HEK293 (cell line): ENCODE measurements at regions not wholly inside any gene's neighbourhood (a gene's known extent, or its start where the extent isn't known, plus 50 kb on each side); places are given as distances from the start of the nearest gene placed in this dataset.

ENCODE experiments used
- CTCF ChIA-PET: fragments of 350-600 bp; formaldehyde crosslinking; extraction: SDS; loops from one replicate; lab custom pipeline; 2021; ENCODE audit warnings: antibody characterized with exemption; lab: Yijun Ruan, JAX
- POLR2A ChIA-PET: fragments of 300-600 bp; formaldehyde crosslinking; extraction: SDS; loops from one replicate; lab custom pipeline; 2020; ENCODE audit warnings: antibody characterized with exemption, inconsistent platforms; lab: Yijun Ruan, JAX
- H3K27ac ChIP-seq: fragments of 200-500 bp; sonication (Bioruptor generic); 2 replicates; pipeline ENCODE4 v1.5.1; 2014; ENCODE audit warnings: low read depth, low read length, control low read depth, inconsistent platforms; ENCODE audit errors: extremely low read depth
- H3K36me3 ChIP-seq, 2 experiments: fragments of 200-500 bp in 1 of 2; sonication (Bioruptor generic) in 1 of 2; 1 replicate in 1 of 2; 2 replicates in 1 of 2; pipeline ENCODE4 v1.5.1; 2014 to 2017; ENCODE audit warnings: inconsistent platforms in 2 of 2, low read length in 2 of 2; ENCODE audit not compliant: control insufficient read depth in 2 of 2, insufficient read depth in 1 of 2
- H3K4me1 ChIP-seq: fragments of 200-500 bp; sonication (Bioruptor generic); 2 replicates; pipeline ENCODE4 v1.5.1; 2014; ENCODE audit warnings: mild to moderate bottlenecking, low read length, inconsistent platforms; ENCODE audit not compliant: control insufficient read depth, insufficient read depth
- H3K4me3 ChIP-seq: 2 replicates; pipeline ENCODE4 v1.5.1; 2011; ENCODE audit warnings: low read depth, mild to moderate bottlenecking, control low read depth, low read length, moderate library complexity
- H3K9me3 ChIP-seq: fragments of 200-500 bp; sonication (Bioruptor generic); 2 replicates; pipeline ENCODE4 v1.5.1; 2014; ENCODE audit warnings: low read depth, low read length, inconsistent platforms; ENCODE audit not compliant: control insufficient read depth, insufficient read depth
- GFI1B ChIP-seq: fragments of 450-650 bp; formaldehyde crosslinking; IDR thresholded peaks from 2 replicates; pipeline ENCODE4 v1.5.1; 2016; ENCODE audit warnings: missing biosample characterization, missing genetic modification characterization
- IKZF3 ChIP-seq: fragments of 450-650 bp; IDR thresholded peaks from 2 replicates; pipeline ENCODE4 v1.5.0; 2018; ENCODE audit warnings: missing biosample characterization, mild to moderate bottlenecking, missing genetic modification characterization, moderate library complexity
- MEIS1 ChIP-seq: sonication (generic); formaldehyde crosslinking; IDR thresholded peaks from 2 replicates; pipeline ENCODE4 v1.8.1; 2022; ENCODE audit warnings: missing genetic modification reagents, mild to moderate bottlenecking, borderline replicate concordance
- OSR2 ChIP-seq: fragments of 450-650 bp; formaldehyde crosslinking; IDR thresholded peaks from 2 replicates; pipeline ENCODE4 v1.5.1; 2016; ENCODE audit warnings: missing biosample characterization, missing genetic modification characterization
- SP3 ChIP-seq: fragments of 450-650 bp; formaldehyde crosslinking; IDR thresholded peaks from 2 replicates; pipeline ENCODE4 v1.5.1; 2016; ENCODE audit warnings: missing biosample characterization, missing genetic modification characterization
- ZFHX2 ChIP-seq: fragments of 450-650 bp; formaldehyde crosslinking; conservative IDR thresholded peaks from 2 replicates; pipeline ENCODE4 v1.5.1; 2016; ENCODE audit warnings: missing biosample characterization, missing genetic modification characterization
- ZNF16 ChIP-seq: fragments of 450-650 bp; formaldehyde crosslinking; IDR thresholded peaks from 2 replicates; pipeline ENCODE4 v1.5.1; 2016; ENCODE audit warnings: low read depth, missing biosample characterization, missing genetic modification characterization
- ZNF169 ChIP-seq: fragments of 450-650 bp; formaldehyde crosslinking; IDR thresholded peaks from 2 replicates; pipeline ENCODE4 v1.5.1; 2016; ENCODE audit warnings: missing biosample characterization, missing genetic modification characterization
- ZNF184 ChIP-seq: fragments of 450-650 bp; IDR thresholded peaks from 2 replicates; pipeline ENCODE4 v1.5.1; 2018; ENCODE audit warnings: missing biosample characterization, mild to moderate bottlenecking, missing genetic modification characterization
- ZNF2 ChIP-seq: fragments of 450-650 bp; formaldehyde crosslinking; IDR thresholded peaks from 2 replicates; pipeline ENCODE4 v1.5.1; 2016; ENCODE audit warnings: missing biosample characterization, missing genetic modification characterization
- ZNF223 ChIP-seq: fragments of 450-650 bp; formaldehyde crosslinking; IDR thresholded peaks from 2 replicates; pipeline ENCODE4 v1.5.1; 2016; ENCODE audit warnings: missing biosample characterization, missing genetic modification characterization
- ZNF248 ChIP-seq: fragments of 450-650 bp; formaldehyde crosslinking; IDR thresholded peaks from 2 replicates; pipeline ENCODE4 v1.5.1; 2017; ENCODE audit warnings: missing biosample characterization, missing genetic modification characterization
- ZNF311 ChIP-seq: fragments of 450-650 bp; formaldehyde crosslinking; IDR thresholded peaks from 2 replicates; pipeline ENCODE4 v1.5.1; 2017; ENCODE audit warnings: missing biosample characterization, missing genetic modification characterization, borderline replicate concordance
- ZNF324 ChIP-seq: fragments of 450-650 bp; formaldehyde crosslinking; IDR thresholded peaks from 2 replicates; pipeline ENCODE4 v1.5.1; 2016; ENCODE audit warnings: missing biosample characterization, missing genetic modification characterization
- ZNF404 ChIP-seq: fragments of 450-650 bp; formaldehyde crosslinking; IDR thresholded peaks from 2 replicates; pipeline ENCODE4 v1.5.1; 2017; ENCODE audit warnings: missing biosample characterization, missing genetic modification characterization
- ZNF423 ChIP-seq: fragments of 450-650 bp; formaldehyde crosslinking; IDR thresholded peaks from 2 replicates; pipeline ENCODE4 v1.5.1; 2016; ENCODE audit warnings: missing biosample characterization, missing genetic modification characterization
- ZNF555 ChIP-seq: fragments of 450-650 bp; formaldehyde crosslinking; conservative IDR thresholded peaks from 2 replicates; pipeline ENCODE4 v1.5.1; 2017; ENCODE audit warnings: missing biosample characterization, mild to moderate bottlenecking, missing genetic modification characterization, inconsistent platforms
- ZNF571 ChIP-seq: fragments of 450-650 bp; formaldehyde crosslinking; IDR thresholded peaks from 2 replicates; pipeline ENCODE4 v1.5.0; 2017; ENCODE audit warnings: missing biosample characterization, missing genetic modification characterization
- ZNF610 ChIP-seq: fragments of 450-650 bp; formaldehyde crosslinking; IDR thresholded peaks from 2 replicates; pipeline ENCODE4 v1.5.1; 2016; ENCODE audit warnings: missing biosample characterization, missing genetic modification characterization, borderline replicate concordance
- ZNF658 ChIP-seq: fragments of 450-650 bp; formaldehyde crosslinking; IDR thresholded peaks from 2 replicates; pipeline ENCODE4; 2016; ENCODE audit warnings: missing biosample characterization, missing genetic modification characterization
- ZNF768 ChIP-seq: fragments of 450-650 bp; formaldehyde crosslinking; IDR thresholded peaks from 2 replicates; pipeline ENCODE4 v1.5.1; 2018; ENCODE audit warnings: missing biosample characterization, mild to moderate bottlenecking, missing genetic modification characterization
- ZNF777 ChIP-seq: fragments of 450-650 bp; formaldehyde crosslinking; IDR thresholded peaks from 2 replicates; pipeline ENCODE4 v1.5.1; 2017; ENCODE audit warnings: missing biosample characterization, missing genetic modification characterization, borderline replicate concordance
- ZNF791 ChIP-seq: fragments of 450-650 bp; formaldehyde crosslinking; IDR thresholded peaks from 2 replicates; pipeline ENCODE4 v1.5.1; 2016; ENCODE audit warnings: missing biosample characterization, missing genetic modification characterization
- ZNF837 ChIP-seq: fragments of 450-650 bp; formaldehyde crosslinking; IDR thresholded peaks from 2 replicates; pipeline ENCODE4 v1.5.1; 2016; ENCODE audit warnings: missing biosample characterization, missing genetic modification characterization
- ZNF843 ChIP-seq: fragments of 450-650 bp; formaldehyde crosslinking; IDR thresholded peaks from 2 replicates; pipeline ENCODE4 v1.5.1; 2016; ENCODE audit warnings: missing biosample characterization, missing genetic modification characterization
- ZSCAN16 ChIP-seq: fragments of 450-650 bp; formaldehyde crosslinking; IDR thresholded peaks from 2 replicates; pipeline ENCODE4 v1.5.1; 2016; ENCODE audit warnings: missing biosample characterization, missing genetic modification characterization
- TF ChIP-seq, protein P1 (sequence below): fragments of 450-650 bp; formaldehyde crosslinking; IDR thresholded peaks from 2 replicates; pipeline ENCODE4 v1.5.1; 2016; ENCODE audit warnings: missing biosample characterization, missing genetic modification characterization, low read depth
- TF ChIP-seq, protein P2 (sequence below): fragments of 450-650 bp; formaldehyde crosslinking; IDR thresholded peaks from 2 replicates; pipeline ENCODE4 v1.5.1; 2016; ENCODE audit warnings: missing biosample characterization, missing genetic modification characterization
- TF ChIP-seq, protein P3 (sequence below): fragments of 450-650 bp; formaldehyde crosslinking; IDR thresholded peaks from 2 replicates; pipeline ENCODE4 v1.5.1; 2016; ENCODE audit warnings: missing biosample characterization, missing genetic modification characterization, borderline replicate concordance

DNA sequence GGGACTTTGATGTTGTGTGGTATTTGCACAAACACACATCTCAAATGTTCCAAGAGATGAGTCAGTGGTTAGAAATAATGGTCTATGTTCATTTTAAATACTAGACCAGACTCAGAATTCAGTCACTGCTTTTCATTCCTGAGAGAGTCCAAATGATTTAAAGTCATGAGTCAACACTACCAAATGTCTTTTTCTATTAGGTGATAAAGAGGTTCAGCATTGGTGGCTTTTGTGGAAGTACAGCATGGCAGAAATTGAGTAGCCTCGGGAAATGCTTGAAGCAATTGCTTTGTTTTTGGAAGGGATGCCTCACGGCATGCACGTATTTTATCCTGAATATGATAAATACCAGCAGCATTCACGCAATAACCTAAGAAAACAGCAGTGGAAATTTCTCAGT lies 115.7 kb downstream of the DIO2 start:
- no peaks in the 10 kb centered on the region for H3K9me3 ChIP-seq
- ChIA-PET CTCF (no interaction called here), POLR2A (no interaction called here)
- TF ChIP-seq ZNF777 (tag by site-specific recombination) (no peak), MEIS1 (CRISPR knock-in tag) (no peak), ZNF16 (no peak), ZNF169 (no peak), ZNF843 (tag by site-specific recombination) (no peak), ZNF658 (tag by site-specific recombination) (no peak), ZNF837 (tag by site-specific recombination) (no peak), GFI1B (tag by site-specific recombination) (no peak), ZNF610 (tag by site-specific recombination) (no peak), ZNF324 (tag by site-specific recombination) (no peak), ZSCAN16 (tag by site-specific recombination) (no peak), ZNF223 (tag by site-specific recombination) (no peak), ZNF311 (tag by site-specific recombination) (no peak), IKZF3 (tag by site-specific recombination) (no peak), OSR2 (no peak), ZFHX2 (no peak), ZNF184 (tag by site-specific recombination) (no peak)
- TF ChIP-seq, protein P1, sequence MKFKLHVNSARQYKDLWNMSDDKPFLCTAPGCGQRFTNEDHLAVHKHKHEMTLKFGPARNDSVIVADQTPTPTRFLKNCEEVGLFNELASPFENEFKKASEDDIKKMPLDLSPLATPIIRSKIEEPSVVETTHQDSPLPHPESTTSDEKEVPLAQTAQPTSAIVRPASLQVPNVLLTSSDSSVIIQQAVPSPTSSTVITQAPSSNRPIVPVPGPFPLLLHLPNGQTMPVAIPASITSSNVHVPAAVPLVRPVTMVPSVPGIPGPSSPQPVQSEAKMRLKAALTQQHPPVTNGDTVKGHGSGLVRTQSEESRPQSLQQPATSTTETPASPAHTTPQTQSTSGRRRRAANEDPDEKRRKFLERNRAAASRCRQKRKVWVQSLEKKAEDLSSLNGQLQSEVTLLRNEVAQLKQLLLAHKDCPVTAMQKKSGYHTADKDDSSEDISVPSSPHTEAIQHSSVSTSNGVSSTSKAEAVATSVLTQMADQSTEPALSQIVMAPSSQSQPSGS (tag by site-specific recombination) = no peak
- TF ChIP-seq, protein P2, sequence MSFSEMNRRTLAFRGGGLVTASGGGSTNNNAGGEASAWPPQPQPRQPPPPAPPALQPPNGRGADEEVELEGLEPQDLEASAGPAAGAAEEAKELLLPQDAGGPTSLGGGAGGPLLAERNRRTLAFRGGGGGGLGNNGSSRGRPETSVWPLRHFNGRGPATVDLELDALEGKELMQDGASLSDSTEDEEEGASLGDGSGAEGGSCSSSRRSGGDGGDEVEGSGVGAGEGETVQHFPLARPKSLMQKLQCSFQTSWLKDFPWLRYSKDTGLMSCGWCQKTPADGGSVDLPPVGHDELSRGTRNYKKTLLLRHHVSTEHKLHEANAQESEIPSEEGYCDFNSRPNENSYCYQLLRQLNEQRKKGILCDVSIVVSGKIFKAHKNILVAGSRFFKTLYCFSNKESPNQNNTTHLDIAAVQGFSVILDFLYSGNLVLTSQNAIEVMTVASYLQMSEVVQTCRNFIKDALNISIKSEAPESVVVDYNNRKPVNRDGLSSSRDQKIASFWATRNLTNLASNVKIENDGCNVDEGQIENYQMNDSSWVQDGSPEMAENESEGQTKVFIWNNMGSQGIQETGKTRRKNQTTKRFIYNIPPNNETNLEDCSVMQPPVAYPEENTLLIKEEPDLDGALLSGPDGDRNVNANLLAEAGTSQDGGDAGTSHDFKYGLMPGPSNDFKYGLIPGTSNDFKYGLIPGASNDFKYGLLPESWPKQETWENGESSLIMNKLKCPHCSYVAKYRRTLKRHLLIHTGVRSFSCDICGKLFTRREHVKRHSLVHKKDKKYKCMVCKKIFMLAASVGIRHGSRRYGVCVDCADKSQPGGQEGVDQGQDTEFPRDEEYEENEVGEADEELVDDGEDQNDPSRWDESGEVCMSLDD (tag by site-specific recombination) = no peak
- no peak overlapping the region for H3K27ac ChIP-seq
- no peaks in the 10 kb centered on the region for H3K36me3 ChIP-seq
- H3K4me1 ChIP-seq = no peaks in the 10 kb centered on the region
- H3K4me3 ChIP-seq = no peak overlapping the region

DNA sequence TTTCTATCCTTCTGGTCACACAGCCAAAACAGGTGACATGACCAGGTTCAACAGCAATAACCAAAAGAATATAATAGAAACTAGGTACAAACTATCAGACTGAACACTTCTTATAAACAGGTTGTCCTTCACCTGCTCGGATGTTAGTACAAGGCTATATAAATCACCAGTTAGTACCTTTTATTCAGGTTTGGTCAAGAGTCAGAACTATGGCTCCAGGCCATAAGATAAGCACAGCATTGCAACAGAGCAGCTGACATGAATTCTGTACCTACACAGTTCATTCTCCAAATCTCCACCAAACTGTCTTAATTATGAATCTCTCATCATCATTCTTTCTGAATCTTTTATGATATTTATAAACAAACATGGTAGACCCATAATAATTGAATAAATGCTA lies 123.9 kb downstream of the DIO2 start:
- Histone ChIP-seq H3K4me3 (no peak overlapping the region), H3K9me3 (no peaks in the 10 kb centered on the region), H3K36me3 (no peaks in the 10 kb centered on the region), H3K4me1 (no peaks in the 10 kb centered on the region), H3K27ac (no peak overlapping the region)
- CTCF ChIA-PET = no interaction called here
- POLR2A ChIA-PET = no interaction called here
- TF ChIP-seq ZNF555 = no peak
- TF ChIP-seq, protein P3, sequence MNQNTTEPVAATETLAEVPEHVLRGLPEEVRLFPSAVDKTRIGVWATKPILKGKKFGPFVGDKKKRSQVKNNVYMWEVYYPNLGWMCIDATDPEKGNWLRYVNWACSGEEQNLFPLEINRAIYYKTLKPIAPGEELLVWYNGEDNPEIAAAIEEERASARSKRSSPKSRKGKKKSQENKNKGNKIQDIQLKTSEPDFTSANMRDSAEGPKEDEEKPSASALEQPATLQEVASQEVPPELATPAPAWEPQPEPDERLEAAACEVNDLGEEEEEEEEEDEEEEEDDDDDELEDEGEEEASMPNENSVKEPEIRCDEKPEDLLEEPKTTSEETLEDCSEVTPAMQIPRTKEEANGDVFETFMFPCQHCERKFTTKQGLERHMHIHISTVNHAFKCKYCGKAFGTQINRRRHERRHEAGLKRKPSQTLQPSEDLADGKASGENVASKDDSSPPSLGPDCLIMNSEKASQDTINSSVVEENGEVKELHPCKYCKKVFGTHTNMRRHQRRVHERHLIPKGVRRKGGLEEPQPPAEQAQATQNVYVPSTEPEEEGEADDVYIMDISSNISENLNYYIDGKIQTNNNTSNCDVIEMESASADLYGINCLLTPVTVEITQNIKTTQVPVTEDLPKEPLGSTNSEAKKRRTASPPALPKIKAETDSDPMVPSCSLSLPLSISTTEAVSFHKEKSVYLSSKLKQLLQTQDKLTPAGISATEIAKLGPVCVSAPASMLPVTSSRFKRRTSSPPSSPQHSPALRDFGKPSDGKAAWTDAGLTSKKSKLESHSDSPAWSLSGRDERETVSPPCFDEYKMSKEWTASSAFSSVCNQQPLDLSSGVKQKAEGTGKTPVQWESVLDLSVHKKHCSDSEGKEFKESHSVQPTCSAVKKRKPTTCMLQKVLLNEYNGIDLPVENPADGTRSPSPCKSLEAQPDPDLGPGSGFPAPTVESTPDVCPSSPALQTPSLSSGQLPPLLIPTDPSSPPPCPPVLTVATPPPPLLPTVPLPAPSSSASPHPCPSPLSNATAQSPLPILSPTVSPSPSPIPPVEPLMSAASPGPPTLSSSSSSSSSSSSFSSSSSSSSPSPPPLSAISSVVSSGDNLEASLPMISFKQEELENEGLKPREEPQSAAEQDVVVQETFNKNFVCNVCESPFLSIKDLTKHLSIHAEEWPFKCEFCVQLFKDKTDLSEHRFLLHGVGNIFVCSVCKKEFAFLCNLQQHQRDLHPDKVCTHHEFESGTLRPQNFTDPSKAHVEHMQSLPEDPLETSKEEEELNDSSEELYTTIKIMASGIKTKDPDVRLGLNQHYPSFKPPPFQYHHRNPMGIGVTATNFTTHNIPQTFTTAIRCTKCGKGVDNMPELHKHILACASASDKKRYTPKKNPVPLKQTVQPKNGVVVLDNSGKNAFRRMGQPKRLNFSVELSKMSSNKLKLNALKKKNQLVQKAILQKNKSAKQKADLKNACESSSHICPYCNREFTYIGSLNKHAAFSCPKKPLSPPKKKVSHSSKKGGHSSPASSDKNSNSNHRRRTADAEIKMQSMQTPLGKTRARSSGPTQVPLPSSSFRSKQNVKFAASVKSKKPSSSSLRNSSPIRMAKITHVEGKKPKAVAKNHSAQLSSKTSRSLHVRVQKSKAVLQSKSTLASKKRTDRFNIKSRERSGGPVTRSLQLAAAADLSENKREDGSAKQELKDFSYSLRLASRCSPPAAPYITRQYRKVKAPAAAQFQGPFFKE (tag by site-specific recombination) = no peak
- TF ChIP-seq GFI1B (tag by site-specific recombination) = no peak
- TF ChIP-seq ZNF791 (tag by site-specific recombination) = no peak
- no peak for TF ChIP-seq ZNF404 (tag by site-specific recombination)
- TF ChIP-seq ZNF423 = no peak
- TF ChIP-seq SP3 = no peak
- TF ChIP-seq ZNF571 = no peak
- TF ChIP-seq ZNF248 (tag by site-specific recombination) = no peak
- TF ChIP-seq ZNF2 (tag by site-specific recombination) = no peak
- no peak for TF ChIP-seq ZNF768
